Fibroblast of lung (primary cell): ENCODE measurements at regions not wholly inside any gene's neighbourhood (a gene's known extent, or its start where the extent isn't known, plus 50 kb on each side); places are given as distances from the start of the nearest gene placed in this dataset.

ENCODE experiments used
- DNase-seq, 2 donors: peaks; one replicate each; pipeline versions ENCODE4 v3.0.0 to v3.0.0-alpha.2; 2010; ENCODE audit warnings: low read depth in 2 of 2
- H2AFZ ChIP-seq: 2 replicates; pipeline ENCODE4 v1.5.1; 2012; ENCODE audit warnings: low read length, control low read depth, inconsistent platforms
- H3K27ac ChIP-seq: 2 replicates; pipeline ENCODE4 v1.5.1; 2011; ENCODE audit warnings: low read length, control low read depth; ENCODE audit not compliant: insufficient read depth
- H3K27me3 ChIP-seq: 2 replicates; pipeline ENCODE4 v1.5.1; 2011; ENCODE audit warnings: mild to moderate bottlenecking, low read length; ENCODE audit not compliant: control insufficient read depth, insufficient read depth
- H3K36me3 ChIP-seq: 2 replicates; pipeline ENCODE4 v1.5.1; 2011; ENCODE audit warnings: low read length; ENCODE audit not compliant: control insufficient read depth, insufficient read depth
- H3K4me1 ChIP-seq: 2 replicates; pipeline ENCODE4 v1.5.1; 2011; ENCODE audit warnings: low read length; ENCODE audit not compliant: control insufficient read depth, insufficient read depth; ENCODE audit errors: extremely low read depth
- H3K4me2 ChIP-seq: 2 replicates; pipeline ENCODE4 v1.5.1; 2011; ENCODE audit warnings: low read length, control low read depth; ENCODE audit not compliant: insufficient read depth; ENCODE audit errors: extremely low read depth
- H3K4me3 ChIP-seq, 4 experiments: fragments of 200-600 bp in 1 of 4; sonication (generic) in 1 of 4; replicated peaks in 1 of 4; 2 replicates each; pipeline ENCODE4 v1.5.1; 2011 to 2016; ENCODE audit warnings: low read length in 4 of 4, low read depth in 3 of 4, mild to moderate bottlenecking in 3 of 4, control low read depth in 2 of 4, inconsistent platforms in 1 of 4, mixed read lengths in 1 of 4; ENCODE audit not compliant: insufficient read depth in 1 of 4; ENCODE audit errors: control extremely low read depth in 1 of 4
- H3K79me2 ChIP-seq: 2 replicates; pipeline ENCODE4 v1.5.1; 2012; ENCODE audit warnings: mild to moderate bottlenecking, low read length, inconsistent platforms; ENCODE audit not compliant: control insufficient read depth, insufficient read depth
- H3K9ac ChIP-seq: 2 replicates; pipeline ENCODE4 v1.5.1; 2011; ENCODE audit warnings: mild to moderate bottlenecking, low read length, control low read depth; ENCODE audit not compliant: insufficient read depth
- H3K9me3 ChIP-seq: 2 replicates; pipeline ENCODE4 v1.5.1; 2012; ENCODE audit warnings: low read depth, low read length; ENCODE audit not compliant: control insufficient read depth, insufficient read depth
- H4K20me1 ChIP-seq: 2 replicates; pipeline ENCODE4 v1.5.1; 2011; ENCODE audit warnings: low read length; ENCODE audit not compliant: control insufficient read depth, insufficient read depth; ENCODE audit errors: extremely low read depth
- EZH2 ChIP-seq: IDR thresholded peaks from 2 replicates; pipeline ENCODE4 v1.5.1; 2012; ENCODE audit warnings: low read length, control low read depth, mild to moderate bottlenecking; ENCODE audit errors: missing control alignments
- TF ChIP-seq, protein P1 (sequence below), 2 donors: IDR thresholded peaks in 1 of 2; conservative IDR thresholded peaks in 1 of 2; 1 replicate in 1 of 2; 2 replicates in 1 of 2; pipeline ENCODE4 v1.5.1; 2011 to 2012; ENCODE audit warnings: low read length in 2 of 2, control low read depth in 1 of 2, inconsistent platforms in 1 of 2, low read depth in 1 of 2, mild to moderate bottlenecking in 1 of 2

DNA sequence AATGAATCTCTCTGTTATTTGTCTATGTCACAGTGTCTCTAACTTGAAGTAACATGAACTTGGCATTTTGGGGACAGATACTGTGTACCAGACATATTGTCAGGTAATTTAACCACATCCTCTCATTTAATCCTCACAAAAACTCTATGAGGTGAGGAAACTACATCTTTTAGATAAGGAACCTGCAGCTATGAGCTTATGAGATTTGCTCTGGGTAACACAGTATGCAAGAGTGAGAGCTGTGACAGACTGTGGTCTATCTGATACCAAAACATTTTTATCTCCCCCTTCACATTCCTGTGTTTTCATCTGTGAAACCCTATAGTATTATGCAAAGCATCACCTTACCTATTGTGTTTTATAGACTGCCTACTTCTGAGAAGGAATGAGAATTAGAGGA is 58.4 kb upstream of the HS3ST1 start:
- H3K36me3 ChIP-seq = no peaks in the 10 kb centered on the region
- no peaks in the 10 kb centered on the region for H3K27me3 ChIP-seq
- H4K20me1 ChIP-seq = no peaks in the 10 kb centered on the region
- TF ChIP-seq, protein P1, sequence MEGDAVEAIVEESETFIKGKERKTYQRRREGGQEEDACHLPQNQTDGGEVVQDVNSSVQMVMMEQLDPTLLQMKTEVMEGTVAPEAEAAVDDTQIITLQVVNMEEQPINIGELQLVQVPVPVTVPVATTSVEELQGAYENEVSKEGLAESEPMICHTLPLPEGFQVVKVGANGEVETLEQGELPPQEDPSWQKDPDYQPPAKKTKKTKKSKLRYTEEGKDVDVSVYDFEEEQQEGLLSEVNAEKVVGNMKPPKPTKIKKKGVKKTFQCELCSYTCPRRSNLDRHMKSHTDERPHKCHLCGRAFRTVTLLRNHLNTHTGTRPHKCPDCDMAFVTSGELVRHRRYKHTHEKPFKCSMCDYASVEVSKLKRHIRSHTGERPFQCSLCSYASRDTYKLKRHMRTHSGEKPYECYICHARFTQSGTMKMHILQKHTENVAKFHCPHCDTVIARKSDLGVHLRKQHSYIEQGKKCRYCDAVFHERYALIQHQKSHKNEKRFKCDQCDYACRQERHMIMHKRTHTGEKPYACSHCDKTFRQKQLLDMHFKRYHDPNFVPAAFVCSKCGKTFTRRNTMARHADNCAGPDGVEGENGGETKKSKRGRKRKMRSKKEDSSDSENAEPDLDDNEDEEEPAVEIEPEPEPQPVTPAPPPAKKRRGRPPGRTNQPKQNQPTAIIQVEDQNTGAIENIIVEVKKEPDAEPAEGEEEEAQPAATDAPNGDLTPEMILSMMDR (conservative IDR thresholded peaks at IDR 0.05 in 1 of 2, IDR thresholded peaks at IDR 0.05 in 1 of 2; ENCODE audit: low read depth in 1 of 2, low read length in 2 of 2) = no peak
- TF ChIP-seq EZH2 = no peak
- no peaks in the 10 kb centered on the region for H3K79me2 ChIP-seq
- H2AFZ ChIP-seq = no peak overlapping the region
- H3K4me1 ChIP-seq = no peaks in the 10 kb centered on the region
- no peak for DNase-seq
- H3K4me2 ChIP-seq = no peak overlapping the region
- no peak overlapping the region for H3K4me3 ChIP-seq
- no peak overlapping the region for H3K27ac ChIP-seq
- no peaks in the 10 kb centered on the region for H3K9me3 ChIP-seq
- no peak overlapping the region for H3K9ac ChIP-seq

DNA sequence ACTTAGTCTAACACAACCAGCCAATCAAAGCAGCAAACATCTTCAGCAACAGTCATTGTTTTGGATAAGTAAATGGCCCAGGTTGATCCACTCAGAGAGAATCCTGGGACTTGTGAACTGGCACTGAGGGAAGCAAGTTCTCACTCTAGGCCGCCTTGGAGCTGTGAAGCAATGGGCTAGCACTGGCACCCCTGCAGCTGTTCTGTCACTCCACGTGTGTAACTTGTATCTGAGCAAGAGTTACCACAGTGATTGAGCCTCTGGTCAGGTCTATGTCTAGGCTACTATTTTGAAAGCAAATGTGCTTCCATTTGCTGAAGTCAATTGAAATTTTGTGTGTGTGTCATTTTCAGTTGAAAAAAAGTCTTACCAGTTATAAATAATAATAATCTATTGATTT is 57.2 kb upstream of the HS3ST1 start:
- no peak overlapping the region for H3K4me3 ChIP-seq
- H3K4me1 ChIP-seq = no peaks in the 10 kb centered on the region
- no peak overlapping the region for H2AFZ ChIP-seq
- TF ChIP-seq, protein P1 (conservative IDR thresholded peaks at IDR 0.05 in 1 of 2, IDR thresholded peaks at IDR 0.05 in 1 of 2; ENCODE audit: low read depth in 1 of 2, low read length in 2 of 2) = no peak
- no peak for TF ChIP-seq EZH2
- no peak overlapping the region for H3K4me2 ChIP-seq
- H3K36me3 ChIP-seq = no peaks in the 10 kb centered on the region
- no peaks in the 10 kb centered on the region for H3K79me2 ChIP-seq
- DNase-seq = no peak
- no peaks in the 10 kb centered on the region for H3K27me3 ChIP-seq
- H4K20me1 ChIP-seq = no peaks in the 10 kb centered on the region
- no peak overlapping the region for H3K9ac ChIP-seq
- no peaks in the 10 kb centered on the region for H3K9me3 ChIP-seq
- H3K27ac ChIP-seq = no peak overlapping the region

DNA sequence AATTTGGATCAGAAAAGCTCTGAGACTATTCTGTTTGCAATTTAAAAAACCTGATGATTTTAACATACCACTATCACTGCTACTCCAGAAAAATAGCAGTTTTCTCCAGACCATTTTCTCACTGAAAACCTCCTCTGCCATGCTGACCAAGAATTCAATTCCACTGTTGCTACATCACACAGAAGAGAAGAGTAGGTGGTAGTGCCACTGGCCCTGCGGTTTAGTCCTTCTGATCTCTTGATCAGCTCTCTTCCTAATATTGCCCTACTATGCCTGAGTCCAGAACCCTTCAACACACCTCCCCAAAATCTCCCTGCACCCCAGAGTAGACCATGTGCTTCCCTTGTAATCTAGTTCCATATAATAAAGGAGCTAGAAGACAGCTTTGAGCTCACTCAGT is 55.8 kb upstream of the HS3ST1 start:
- no peak overlapping the region for H3K4me2 ChIP-seq
- no peaks in the 10 kb centered on the region for H3K36me3 ChIP-seq
- no peak overlapping the region for H2AFZ ChIP-seq
- no peaks in the 10 kb centered on the region for H3K27me3 ChIP-seq
- no peak for DNase-seq
- no peaks in the 10 kb centered on the region for H3K4me1 ChIP-seq
- no peak overlapping the region for H3K9ac ChIP-seq
- H3K27ac ChIP-seq = no peak overlapping the region
- TF ChIP-seq EZH2 = no peak
- TF ChIP-seq, protein P1 (conservative IDR thresholded peaks at IDR 0.05 in 1 of 2, IDR thresholded peaks at IDR 0.05 in 1 of 2; ENCODE audit: low read depth in 1 of 2, low read length in 2 of 2) = no peak
- no peaks in the 10 kb centered on the region for H3K79me2 ChIP-seq
- H4K20me1 ChIP-seq = no peaks in the 10 kb centered on the region
- H3K9me3 ChIP-seq = no peaks in the 10 kb centered on the region
- H3K4me3 ChIP-seq = no peak overlapping the region
